GM21619 (cell line): ENCODE measurements at regions not wholly inside any gene's neighbourhood (a gene's known extent, or its start where the extent isn't known, plus 50 kb on each side); places are given as distances from the start of the nearest gene placed in this dataset.
"Not testable (repeated sequence)": the region's sequence is repeated elsewhere in the genome, so short reads cannot be mapped to it uniquely, and the experiment has no call there.

ENCODE experiments used
- ATAC-seq: cut with Tn5 transposase; IDR thresholded peaks from one replicate; pipeline ENCODE4 v1.9.1; 2021; ENCODE audit not compliant: unreplicated experiment

GRCh38 chr6:86619428-86619827 lies 317.9 kb upstream of the HTR1E start:
- ATAC-seq, result no peak

GRCh38 chr6:86615299-86615698 lies 322.0 kb upstream of the HTR1E start:
- ATAC-seq, result no peak

- no peak for ATAC-seq
These were observed 327.6 kb upstream of the HTR1E start for GRCh38 chr6:86609549-86610388.

GRCh38 chr6:86603364-86603763 lies 334.0 kb upstream of the HTR1E start:
- not testable (repeated sequence) for ATAC-seq

GRCh38 chr6:86602093-86602492 lies 335.2 kb upstream of the HTR1E start:
- not testable (repeated sequence) for ATAC-seq

GRCh38 chr6:86598969-86599368 lies 338.4 kb upstream of the HTR1E start:
- ATAC-seq, result not testable (repeated sequence)

GRCh38 chr6:86595641-86596040 lies 341.7 kb upstream of the HTR1E start:
- ATAC-seq, result no peak

- no peak for ATAC-seq
These were observed 351.1 kb upstream of the HTR1E start for GRCh38 chr6:86586195-86586594.

GRCh38 chr6:86581833-86582232 lies 355.5 kb upstream of the HTR1E start:
- ATAC-seq, result no peak

- no peak for ATAC-seq
These were observed 374.1 kb upstream of the HTR1E start for GRCh38 chr6:86563197-86563596.

GRCh38 chr6:86558318-86558717 lies 379.0 kb upstream of the HTR1E start:
- no peak for ATAC-seq

GRCh38 chr6:86537292-86537861 lies 400.0 kb upstream of the HTR1E start:
- no peak for ATAC-seq

GRCh38 chr6:86536121-86536520 lies 401.2 kb upstream of the HTR1E start:
- ATAC-seq, result no peak

- no peak for ATAC-seq
These were observed 402.2 kb upstream of the HTR1E start for GRCh38 chr6:86535100-86535499.

- no peak for ATAC-seq
These were observed 407.7 kb upstream of the HTR1E start for GRCh38 chr6:86529635-86530034.

GRCh38 chr6:86526238-86526637 lies 411.1 kb upstream of the HTR1E start:
- no peak for ATAC-seq

- ATAC-seq, result no peak
These were observed 421.2 kb upstream of the HTR1E start for GRCh38 chr6:86516087-86516486.

GRCh38 chr6:86511962-86512361 lies 425.4 kb upstream of the HTR1E start:
- no peak for ATAC-seq

GRCh38 chr6:86508230-86508629 lies 429.1 kb upstream of the HTR1E start:
- no peak for ATAC-seq

GRCh38 chr6:86502497-86502896 lies 434.8 kb upstream of the HTR1E start:
- no peak for ATAC-seq

GRCh38 chr6:86500035-86500434 lies 437.3 kb upstream of the HTR1E start:
- no peak for ATAC-seq

- ATAC-seq, result not testable (repeated sequence)
These were observed 448.3 kb upstream of the HTR1E start for GRCh38 chr6:86489042-86489441.
